MG63 (cell line): ENCODE measurements at regions not wholly inside any gene's neighbourhood (a gene's known extent, or its start where the extent isn't known, plus 50 kb on each side); places are given as distances from the start of the nearest gene placed in this dataset.

Source experiments
- DNase-seq: peaks from one replicate; pipeline ENCODE4 v3.0.0-alpha.2; 2020
- H3K27me3 ChIP-seq: fragments of 250-450 bp; sonication (Bioruptor Pico); 2 replicates; pipeline ENCODE4 v1.5.1; 2020; ENCODE audit warnings: mild to moderate bottlenecking, moderate library complexity
- H3K36me3 ChIP-seq: fragments of 250-450 bp; sonication (Bioruptor Pico); 2 replicates; pipeline ENCODE4 v1.5.1; 2020; ENCODE audit warnings: mild to moderate bottlenecking, moderate library complexity
- H3K4me3 ChIP-seq: fragments of 250-450 bp; sonication (Bioruptor Pico); 2 replicates; pipeline ENCODE4 v1.5.1; 2020; ENCODE audit warnings: mild to moderate bottlenecking, moderate library complexity
- H3K9me3 ChIP-seq: fragments of 250-450 bp; sonication (Bioruptor Pico); 2 replicates; pipeline ENCODE4 v1.5.1; 2020; ENCODE audit warnings: mild to moderate bottlenecking, moderate library complexity

DNA sequence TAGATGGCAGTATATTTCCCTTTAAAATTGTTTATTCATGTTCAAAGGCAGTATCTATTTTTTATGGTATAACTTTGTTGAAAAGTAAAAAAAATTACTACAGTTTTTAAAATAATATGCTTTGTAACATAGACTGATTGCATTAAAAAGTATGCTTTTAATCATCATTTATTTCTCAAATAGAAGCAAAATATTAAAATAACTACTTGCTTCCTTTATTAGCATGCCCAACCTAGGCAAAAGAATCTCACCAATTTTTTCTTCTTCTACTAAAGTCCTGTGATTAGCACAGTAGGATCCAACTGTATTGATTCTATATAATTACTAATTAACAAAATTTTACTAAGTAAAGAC is 69.6 kb upstream of the NFKB1 start:
- Histone ChIP-seq H3K27me3 (no peaks in the 10 kb centered on the region), H3K36me3 (no peaks in the 10 kb centered on the region), H3K4me3 (peak overlapping the region; percentile 57), H3K9me3 (0 out of 2 replicates have a peak, but pooled peaks cover 2% of the 10 kb centered on the region)
- no peak for DNase-seq

DNA sequence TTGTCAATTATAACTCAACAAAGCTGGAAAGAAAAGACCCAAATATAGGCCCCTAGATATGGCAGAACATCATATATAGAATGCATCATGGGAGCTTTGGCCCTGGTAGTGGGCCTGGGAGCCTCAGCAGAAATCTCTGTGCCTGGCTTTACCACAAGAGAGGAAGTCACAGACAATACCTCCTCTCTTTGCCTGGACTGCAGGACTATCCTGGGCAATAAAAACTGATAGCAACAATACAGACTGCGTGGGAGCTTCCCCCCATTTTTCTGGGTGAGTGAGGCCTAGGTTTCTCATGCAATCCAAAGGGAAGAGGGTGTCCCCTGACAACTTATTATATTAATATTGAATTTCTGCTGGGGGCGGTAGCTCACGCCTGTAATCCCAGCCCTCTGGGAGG is 64.0 kb upstream of the NFKB1 start:
- no peak for DNase-seq
- no peaks in the 10 kb centered on the region for H3K27me3 ChIP-seq
- H3K36me3 ChIP-seq, result no peaks in the 10 kb centered on the region
- 0 out of 2 replicates have a peak, but pooled peaks cover 2% of the 10 kb centered on the region for H3K9me3 ChIP-seq
- H3K4me3 ChIP-seq, result no peak overlapping the region

- Histone ChIP-seq H3K36me3 (no peaks in the 10 kb centered on the region), H3K4me3 (no peak overlapping the region), H3K9me3 (0 out of 2 replicates have a peak, but pooled peaks cover 2% of the 10 kb centered on the region), H3K27me3 (no peaks in the 10 kb centered on the region)
- peak; percentile 9 for DNase-seq
Measured at GRCh38 chr4:102438396-102439235, 62.5 kb upstream of the NFKB1 start.

GRCh38 chr4:102439236-102439614 is 61.9 kb upstream of the NFKB1 start:
- DNase-seq, result no peak
- 0 out of 2 replicates have a peak, but pooled peaks cover 2% of the 10 kb centered on the region for H3K9me3 ChIP-seq
- H3K4me3 ChIP-seq, result no peak overlapping the region
- H3K27me3 ChIP-seq, result no peaks in the 10 kb centered on the region
- H3K36me3 ChIP-seq, result no peaks in the 10 kb centered on the region

DNA sequence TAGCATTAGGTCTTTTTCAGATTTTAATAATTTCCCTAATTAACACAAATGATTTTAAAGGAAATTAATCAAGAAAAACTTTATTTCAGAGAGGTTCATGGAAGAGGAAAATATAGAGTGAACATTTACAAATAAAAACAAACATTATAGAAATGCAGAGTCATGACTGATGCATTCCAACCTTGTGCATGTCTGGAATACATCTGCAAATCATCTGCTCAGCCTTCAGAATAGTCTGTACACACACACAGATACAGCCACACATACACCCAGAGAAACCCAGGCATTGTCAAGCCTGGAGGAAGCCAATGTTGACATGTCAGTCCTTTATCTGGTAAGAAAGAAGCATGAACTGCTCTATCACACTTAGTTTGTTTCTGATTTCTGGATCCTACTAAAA is 61.3 kb upstream of the NFKB1 start:
- DNase-seq, result no peak
- no peak overlapping the region for H3K4me3 ChIP-seq

GRCh38 chr4:102440498-102440897 is 60.7 kb upstream of the NFKB1 start:
- Histone ChIP-seq H3K36me3 (no peaks in the 10 kb centered on the region), H3K4me3 (no peak overlapping the region), H3K9me3 (no peaks in the 10 kb centered on the region), H3K27me3 (no peaks in the 10 kb centered on the region)
- no peak for DNase-seq

More for the DNA sequence above, 61.3 kb upstream of the NFKB1 start:
- H3K27me3 ChIP-seq, result no peaks in the 10 kb centered on the region
- H3K9me3 ChIP-seq, result 0 out of 2 replicates have a peak, but pooled peaks cover under 1% of the 10 kb centered on the region
- H3K36me3 ChIP-seq, result no peaks in the 10 kb centered on the region

- Histone ChIP-seq H3K36me3 (no peaks in the 10 kb centered on the region), H3K4me3 (no peak overlapping the region), H3K27me3 (no peaks in the 10 kb centered on the region), H3K9me3 (no peaks in the 10 kb centered on the region)
- DNase-seq, result no peak
Measured at GRCh38 chr4:102441978-102442911, 58.9 kb upstream of the NFKB1 start.

- no peaks in the 10 kb centered on the region for H3K9me3 ChIP-seq
- H3K36me3 ChIP-seq, result no peaks in the 10 kb centered on the region
- no peaks in the 10 kb centered on the region for H3K27me3 ChIP-seq
- DNase-seq, result no peak
- H3K4me3 ChIP-seq, result no peak overlapping the region
Measured at GRCh38 chr4:102444752-102445151, 56.4 kb upstream of the NFKB1 start.

- no peaks in the 10 kb centered on the region for H3K27me3 ChIP-seq
- no peak for DNase-seq
- no peaks in the 10 kb centered on the region for H3K36me3 ChIP-seq
- no peaks in the 10 kb centered on the region for H3K9me3 ChIP-seq
- no peak overlapping the region for H3K4me3 ChIP-seq
Measured at GRCh38 chr4:102445213-102445612, 55.9 kb upstream of the NFKB1 start.

GRCh38 chr4:102447413-102447812 is 53.7 kb upstream of the NFKB1 start:
- H3K36me3 ChIP-seq, result no peaks in the 10 kb centered on the region
- H3K27me3 ChIP-seq, result no peaks in the 10 kb centered on the region
- H3K9me3 ChIP-seq, result no peaks in the 10 kb centered on the region
- no peak for DNase-seq
- no peak overlapping the region for H3K4me3 ChIP-seq

DNA sequence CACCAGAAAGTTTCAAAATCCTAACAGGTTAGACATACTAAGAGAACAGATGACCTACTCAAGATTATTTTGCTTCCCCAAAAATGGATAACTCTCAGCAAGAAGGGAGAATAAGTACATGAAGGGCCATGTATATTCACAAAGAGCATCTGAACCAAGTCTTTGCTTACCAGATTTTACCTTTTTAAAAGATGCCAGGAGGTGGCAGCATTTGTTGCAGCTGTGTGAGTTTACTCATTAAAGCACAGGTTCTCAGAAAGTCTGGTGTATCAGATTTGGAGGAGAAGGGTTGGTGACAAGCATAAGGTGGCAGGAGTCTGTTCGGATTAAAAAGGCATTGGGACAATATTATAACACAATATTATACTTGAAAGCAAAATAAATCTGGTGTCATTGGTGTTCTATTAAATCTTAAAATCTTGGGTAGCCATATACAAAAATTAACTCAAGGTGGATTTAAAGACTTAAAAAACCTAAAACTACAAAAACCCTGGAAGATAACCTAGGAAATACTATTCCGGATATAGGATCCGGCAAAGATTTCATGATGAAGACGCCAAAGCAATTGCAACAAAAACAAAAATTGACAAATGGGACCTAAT is 51.3 kb upstream of the NFKB1 start:
- no peak overlapping the region for H3K4me3 ChIP-seq
- no peaks in the 10 kb centered on the region for H3K36me3 ChIP-seq
- no peak for DNase-seq
- H3K9me3 ChIP-seq, result no peaks in the 10 kb centered on the region
- H3K27me3 ChIP-seq, result no peaks in the 10 kb centered on the region

DNA sequence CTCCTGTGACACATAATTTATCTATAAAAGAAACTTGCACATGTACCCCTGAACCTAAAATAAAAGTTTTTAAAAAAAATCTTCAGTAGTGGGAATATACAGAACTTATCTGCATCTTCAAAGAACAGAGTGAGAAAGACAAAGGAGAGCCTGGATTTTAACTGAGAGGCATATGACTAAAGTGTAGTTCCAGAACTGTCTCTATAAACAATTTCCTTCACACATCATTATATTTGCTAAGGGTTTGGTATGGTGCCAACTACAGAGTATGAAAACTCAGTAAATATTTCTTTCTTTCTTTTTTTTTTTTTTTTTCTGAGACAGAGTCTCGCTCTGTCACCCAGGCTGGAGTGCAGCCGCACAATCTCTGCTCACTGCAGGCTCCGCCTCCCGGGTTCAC is 49.9 kb upstream of the NFKB1 start:
- no peak for DNase-seq
- Histone ChIP-seq H3K9me3 (no peaks in the 10 kb centered on the region), H3K4me3 (no peak overlapping the region), H3K36me3 (no peaks in the 10 kb centered on the region), H3K27me3 (no peaks in the 10 kb centered on the region)
